GM19238 (cell line): ENCODE measurements at regions not wholly inside any gene's neighbourhood (a gene's known extent, or its start where the extent isn't known, plus 50 kb on each side); places are given as distances from the start of the nearest gene placed in this dataset.
"Not testable (repeated sequence)": the region's sequence is repeated elsewhere in the genome, so short reads cannot be mapped to it uniquely, and the experiment has no call there.

Experiments
- DNase-seq: peaks from one replicate; pipeline ENCODE4 v3.0.0; 2011; ENCODE audit warnings: low spot score; ENCODE audit not compliant: insufficient read length

DNA sequence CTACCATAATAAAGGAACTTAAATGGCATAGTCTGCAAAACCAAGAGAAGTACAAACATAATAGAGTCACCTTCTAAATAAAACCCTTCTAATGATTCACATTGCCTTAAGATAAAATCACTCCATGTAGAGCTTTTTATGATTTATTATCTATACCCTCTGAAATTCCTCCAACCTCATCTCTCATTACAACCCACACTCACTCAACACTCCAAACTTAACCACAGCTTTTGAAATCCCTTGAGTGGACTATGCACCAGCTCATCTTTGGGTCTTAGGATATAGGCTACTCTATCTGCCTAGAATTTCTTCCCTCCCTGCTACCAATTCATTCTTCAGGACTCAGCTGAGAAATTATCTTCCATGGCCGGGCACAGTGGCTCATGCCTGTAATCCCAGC lies 122.5 kb downstream of the CETN3 start:
- no peak for DNase-seq

GRCh38 chr5:90285581-90285980 lies 124.0 kb downstream of the CETN3 start:
- DNase-seq, result no peak

DNA sequence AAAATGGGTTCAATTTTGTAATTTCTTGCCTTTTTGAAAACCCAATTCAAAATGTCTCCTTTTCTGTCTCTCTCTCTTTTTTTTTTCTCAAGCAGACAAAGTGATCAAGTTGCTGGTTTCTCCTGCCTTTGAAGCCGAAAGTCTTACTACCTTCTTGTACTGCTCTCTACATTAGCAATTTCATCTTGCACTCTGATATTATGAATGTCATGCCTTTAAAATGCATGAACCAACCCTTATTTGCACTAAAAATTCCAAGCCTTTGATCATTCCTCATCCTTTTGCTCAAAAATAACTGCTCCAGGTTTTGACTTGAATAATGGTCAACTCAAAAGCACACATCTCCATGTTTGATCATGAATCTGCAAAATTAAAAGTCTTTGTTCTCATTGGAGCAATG lies 125.2 kb downstream of the CETN3 start:
- no peak for DNase-seq

DNA sequence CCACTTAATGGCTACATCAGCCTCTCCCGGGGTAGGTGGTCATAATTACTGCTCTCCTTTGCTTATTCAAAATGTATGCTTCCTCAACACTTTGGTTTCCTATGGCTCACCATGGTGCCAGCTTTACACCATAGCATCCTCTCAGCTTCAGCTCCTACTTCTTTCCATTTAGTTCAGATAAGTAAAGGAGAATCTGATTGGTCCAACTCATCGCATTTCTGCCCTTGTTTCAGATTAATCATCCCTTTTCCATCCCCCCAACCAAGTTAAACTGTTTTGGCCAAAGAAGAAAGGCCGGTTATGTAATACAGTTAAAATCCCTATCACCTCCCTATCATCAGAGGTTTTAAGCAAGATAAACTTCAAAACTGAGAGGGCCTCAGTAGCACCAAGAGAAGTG lies 130.5 kb downstream of the CETN3 start:
- DNase-seq, result no peak

GRCh38 chr5:90274216-90274615 lies 135.3 kb downstream of the CETN3 start:
- DNase-seq, result no peak

DNA sequence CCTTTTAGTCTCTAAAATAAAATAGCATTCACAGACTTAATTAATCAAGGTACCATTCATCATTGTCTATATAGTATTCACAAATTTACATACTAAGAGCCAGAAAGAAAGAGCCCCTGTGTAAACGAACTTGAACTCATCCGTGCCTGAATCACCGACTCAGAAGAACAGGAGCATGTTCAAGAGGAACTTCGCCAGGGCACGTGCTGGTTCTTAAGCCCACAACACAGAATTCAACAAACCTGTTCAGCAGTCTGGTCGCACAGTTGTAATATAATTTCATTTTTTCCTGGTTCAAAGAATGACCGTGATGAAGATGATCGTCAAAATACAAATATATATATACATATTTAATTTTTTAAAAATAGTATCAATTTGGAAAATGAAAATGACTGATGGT lies 141.9 kb downstream of the CETN3 start:
- DNase-seq, result no peak

GRCh38 chr5:90265545-90265857 lies 144.1 kb downstream of the CETN3 start:
- DNase-seq, result no peak

DNA sequence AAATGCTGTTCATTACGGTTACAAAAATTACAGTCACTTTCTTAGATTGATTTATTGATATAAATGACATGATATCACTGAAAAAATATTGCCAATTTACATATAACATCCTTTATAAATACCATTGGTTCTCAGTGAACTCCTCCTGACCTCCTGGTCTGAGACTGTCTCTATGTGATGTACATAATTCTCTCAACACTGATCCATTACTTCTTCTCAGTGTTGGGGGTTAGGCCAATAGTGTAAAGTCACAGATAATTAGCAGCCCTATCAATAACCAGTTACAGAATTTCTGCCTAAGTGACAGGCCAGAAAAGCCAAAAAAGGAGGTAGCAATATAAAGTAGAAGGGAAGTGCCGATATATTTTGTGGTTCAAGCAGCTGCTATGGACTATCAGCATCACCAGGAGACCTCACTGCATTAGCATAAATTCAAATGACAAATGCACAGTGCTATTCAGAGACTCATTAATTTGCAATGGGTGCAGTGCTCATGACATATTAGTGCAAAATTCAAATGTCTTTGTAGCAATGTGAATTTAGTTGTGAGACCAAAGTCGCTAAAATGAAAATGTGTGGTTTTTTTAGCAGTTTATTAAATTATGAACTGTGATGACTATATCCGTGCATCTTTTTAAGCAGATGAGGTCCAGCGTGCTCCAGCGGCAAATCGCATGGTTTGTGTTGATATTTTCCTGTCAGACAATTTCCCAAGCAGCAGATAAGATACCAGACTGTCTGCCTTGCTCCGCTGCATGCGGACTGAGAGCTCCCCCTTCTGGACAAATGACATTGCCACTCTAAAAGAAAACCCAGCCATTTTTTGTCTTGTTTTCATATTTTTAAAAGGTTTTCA lies 144.6 kb downstream of the CETN3 start:
- peak; percentile 4 for DNase-seq

GRCh38 chr5:90263102-90263820 lies 146.3 kb downstream of the CETN3 start:
- no peak for DNase-seq

DNA sequence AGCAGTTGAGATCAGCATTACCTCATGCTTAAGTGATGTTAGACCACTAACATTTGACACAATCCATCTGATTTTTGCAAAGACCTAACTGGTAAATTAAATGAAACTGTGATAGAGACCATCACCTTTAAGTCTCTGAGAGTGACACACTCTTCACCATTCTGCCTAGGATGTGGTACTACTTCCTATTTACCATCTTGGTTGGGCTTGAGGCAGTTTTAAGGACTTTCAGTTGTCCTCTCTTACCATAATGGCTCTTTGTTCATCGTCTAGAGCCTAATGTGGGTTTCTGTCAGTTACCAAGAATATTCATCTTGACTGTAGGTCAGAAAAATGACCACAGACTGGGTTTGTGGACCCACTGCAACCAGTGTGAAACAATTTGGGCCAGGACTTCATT lies 158.1 kb downstream of the CETN3 start:
- DNase-seq, result no peak

- DNase-seq, result no peak
These were observed 160.9 kb downstream of the CETN3 start for GRCh38 chr5:90248640-90249039.

- DNase-seq, result not testable (repeated sequence)
These were observed 165.7 kb downstream of the CETN3 start for GRCh38 chr5:90243848-90244247.

GRCh38 chr5:90233476-90233875 lies 176.1 kb downstream of the CETN3 start:
- no peak for DNase-seq

DNA sequence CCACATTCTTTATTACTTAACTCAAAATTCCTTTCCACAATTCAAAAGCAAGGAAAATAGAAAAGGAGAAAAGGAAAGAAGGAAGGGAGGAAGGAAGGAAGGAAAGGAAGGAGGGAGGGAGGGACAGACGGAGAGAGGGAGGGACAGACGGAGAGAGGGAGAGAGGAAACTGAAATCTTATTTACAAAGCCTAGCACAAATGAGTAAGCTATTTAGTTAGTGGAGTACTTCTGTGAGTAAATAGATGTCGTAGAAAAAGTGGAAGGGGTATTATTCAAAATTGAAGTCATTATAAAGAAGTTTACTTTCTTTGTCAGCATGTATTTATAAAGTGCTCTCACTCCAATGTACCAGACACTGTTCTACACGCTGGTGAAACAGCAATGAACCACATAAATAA lies 177.9 kb downstream of the CETN3 start:
- no peak for DNase-seq

DNA sequence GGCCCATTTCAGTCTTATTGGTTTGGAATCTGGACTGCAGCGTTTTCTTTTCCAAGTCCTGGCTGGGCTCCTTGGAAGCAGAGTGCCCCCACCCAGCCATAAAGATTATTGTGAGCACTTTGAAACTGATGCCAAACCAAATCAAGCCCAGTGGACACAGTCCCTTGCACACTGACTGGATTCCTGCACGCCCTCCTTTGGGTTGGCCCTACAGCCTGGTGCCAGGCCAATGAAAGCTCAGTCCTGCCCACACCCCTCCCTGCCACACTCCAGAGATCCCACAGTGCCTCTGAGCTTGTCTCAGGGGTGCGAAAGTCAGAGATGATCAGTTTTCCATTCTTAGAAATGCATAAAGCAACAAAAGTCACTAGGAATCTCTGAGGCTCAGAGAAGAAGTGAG lies 181.9 kb downstream of the CETN3 start:
- DNase-seq, result no peak

DNA sequence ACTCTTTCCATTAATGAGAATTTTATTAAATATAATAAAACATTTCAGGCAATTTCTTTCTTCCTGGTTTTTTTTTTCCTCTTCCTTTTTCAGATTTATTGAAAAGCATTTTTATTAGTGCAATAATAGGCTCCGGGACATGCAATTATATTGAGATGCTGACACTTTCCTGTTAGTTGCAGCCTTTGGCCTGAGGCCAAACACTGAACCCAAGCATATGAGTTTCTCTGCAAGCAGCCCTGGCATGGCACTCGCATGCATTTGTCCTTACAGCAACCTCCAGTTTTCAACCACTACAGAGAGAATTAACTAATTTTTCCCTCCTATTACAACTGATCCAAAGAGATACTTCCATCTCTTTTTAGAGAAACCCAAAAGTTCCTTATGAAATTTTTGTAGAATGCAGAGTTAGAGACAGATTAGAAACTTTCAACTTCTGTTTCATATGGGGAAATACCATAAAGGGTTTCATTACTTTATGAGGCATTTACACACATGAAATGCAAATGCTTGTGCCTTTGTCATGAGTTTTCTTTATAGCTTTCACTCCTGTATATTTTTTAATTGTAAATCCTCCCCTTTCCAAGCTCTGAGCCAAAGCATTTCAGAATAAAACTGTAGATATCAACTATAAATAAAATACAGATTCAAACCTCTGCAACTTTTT lies 183.0 kb downstream of the CETN3 start:
- no peak for DNase-seq

GRCh38 chr5:90224342-90224741 lies 185.2 kb downstream of the CETN3 start:
- DNase-seq, result no peak

- no peak for DNase-seq
These were observed 185.8 kb downstream of the CETN3 start for GRCh38 chr5:90223756-90224155.

DNA sequence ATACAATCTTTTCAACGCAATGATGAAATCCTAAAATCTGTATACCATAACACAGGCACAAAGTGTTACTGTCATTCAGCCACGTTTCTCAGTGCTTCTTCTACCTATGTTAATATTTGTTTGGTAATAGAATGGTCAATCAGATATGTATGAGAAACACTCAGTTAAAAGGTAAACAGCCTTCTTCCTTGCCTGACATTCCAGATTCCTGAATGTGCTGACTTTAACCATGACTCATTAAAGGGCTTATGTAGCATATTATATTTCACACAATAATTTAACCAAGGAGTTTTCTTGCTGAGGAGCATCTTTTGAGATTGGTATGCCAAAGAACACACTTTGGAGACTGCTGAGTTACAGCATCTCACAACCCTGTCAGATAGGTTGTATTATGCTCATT lies 187.6 kb downstream of the CETN3 start:
- no peak for DNase-seq

- DNase-seq, result no peak
These were observed 189.0 kb downstream of the CETN3 start for GRCh38 chr5:90220554-90220953.

GRCh38 chr5:90214991-90215390 lies 194.6 kb downstream of the CETN3 start:
- no peak for DNase-seq

GRCh38 chr5:90208323-90208722 lies 201.2 kb downstream of the CETN3 start:
- not testable (repeated sequence) for DNase-seq
